ENCODE measurements at regions not wholly inside any gene's neighbourhood (a gene's known extent, or its start where the extent isn't known, plus 50 kb on each side); places are given as distances from the start of the nearest gene placed in this dataset.

DNA sequence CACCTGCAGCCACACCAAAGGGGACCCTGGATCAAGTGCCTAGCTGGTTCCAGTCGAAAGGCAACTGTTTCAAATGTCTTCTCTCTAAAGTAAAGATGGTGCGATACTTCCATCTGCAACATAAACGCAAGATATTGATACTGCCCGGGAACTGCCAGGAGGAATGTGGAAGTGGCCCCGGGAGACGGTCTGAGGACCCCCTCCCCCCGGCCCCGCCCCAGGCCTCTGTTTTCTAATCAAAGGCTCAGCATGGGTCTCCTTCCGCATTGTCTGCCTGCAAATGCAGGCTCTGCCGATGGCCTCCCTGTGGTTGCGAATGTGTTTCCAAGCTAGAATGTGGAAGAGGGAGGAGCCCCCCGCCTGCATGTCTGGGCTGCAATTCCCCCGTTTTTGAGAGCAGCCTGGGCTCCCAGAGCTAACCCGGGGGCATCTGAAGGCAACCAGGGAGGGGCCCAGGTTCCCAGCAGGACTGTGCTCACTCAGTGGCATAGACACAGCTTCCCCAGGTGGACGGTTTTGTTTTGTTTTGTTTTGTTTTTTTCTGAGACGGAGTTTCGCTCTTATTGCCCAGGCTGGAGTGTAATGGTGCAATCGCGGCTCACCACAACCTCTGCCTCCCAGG, 223.9 kb upstream of the PPP2R2D start:
- no peak for DNase-seq

DNA sequence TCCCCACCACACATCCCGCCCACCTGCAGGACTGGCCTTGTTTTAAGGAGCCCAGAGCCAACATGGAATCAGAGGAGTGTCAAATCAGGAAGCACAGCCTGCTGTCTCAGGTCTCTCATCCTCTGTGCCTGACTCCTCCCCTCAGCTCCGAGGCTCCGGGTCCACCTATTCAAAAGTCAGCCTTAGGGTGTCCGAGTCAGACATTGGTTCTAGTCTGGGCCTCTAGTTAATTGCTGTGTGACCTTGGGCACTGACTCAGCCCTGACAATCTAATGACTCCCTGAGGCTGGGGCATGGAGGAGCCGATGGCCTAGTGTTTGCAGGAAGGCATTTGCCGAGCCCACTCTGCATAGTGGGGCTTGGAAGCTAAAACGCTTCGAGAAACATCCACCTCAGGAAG, 223.1 kb upstream of the PPP2R2D start:
- no peak for DNase-seq

DNA sequence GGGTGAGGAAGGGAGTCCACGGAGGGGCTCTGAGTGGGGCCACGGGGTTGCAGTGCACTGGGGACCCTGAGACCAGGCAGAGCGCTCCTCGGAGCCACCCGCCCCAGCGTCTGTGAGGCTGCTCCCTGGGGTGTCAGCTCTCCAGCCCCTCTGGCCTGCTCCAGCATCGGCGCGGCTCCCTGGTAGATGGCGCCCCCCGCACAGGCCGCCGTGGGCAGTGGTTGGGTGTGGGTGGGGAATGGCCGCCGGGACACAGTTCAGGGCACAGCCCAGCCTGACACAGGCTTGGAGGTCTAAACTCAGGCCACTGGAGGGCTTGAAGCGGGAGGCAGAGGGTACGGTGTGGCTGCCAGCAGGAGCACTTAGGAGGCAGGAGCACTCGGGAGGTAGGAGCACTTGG, 222.6 kb upstream of the PPP2R2D start:
- DNase-seq: no peak

DNA sequence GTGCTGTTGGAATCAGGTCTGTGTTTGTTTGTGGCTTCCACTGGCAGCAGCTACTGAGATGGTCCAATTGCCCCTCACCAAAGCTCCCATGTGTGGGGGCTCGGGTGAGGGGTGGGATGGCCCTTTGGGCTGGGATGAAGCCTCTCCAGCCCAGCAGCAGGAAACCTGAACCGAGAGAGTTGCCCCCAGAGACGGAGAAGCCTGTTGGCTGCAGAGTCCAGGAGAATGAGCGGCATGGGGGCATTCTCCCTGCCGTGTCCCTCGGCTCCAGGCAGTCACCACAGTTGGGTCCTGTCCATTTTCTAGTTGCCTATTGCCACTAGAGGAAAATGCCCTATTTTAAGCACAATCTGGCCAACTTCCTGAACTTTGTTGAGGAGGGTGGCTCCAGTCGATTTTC, 222.2 kb upstream of the PPP2R2D start:
- DNase-seq: no peak

DNA sequence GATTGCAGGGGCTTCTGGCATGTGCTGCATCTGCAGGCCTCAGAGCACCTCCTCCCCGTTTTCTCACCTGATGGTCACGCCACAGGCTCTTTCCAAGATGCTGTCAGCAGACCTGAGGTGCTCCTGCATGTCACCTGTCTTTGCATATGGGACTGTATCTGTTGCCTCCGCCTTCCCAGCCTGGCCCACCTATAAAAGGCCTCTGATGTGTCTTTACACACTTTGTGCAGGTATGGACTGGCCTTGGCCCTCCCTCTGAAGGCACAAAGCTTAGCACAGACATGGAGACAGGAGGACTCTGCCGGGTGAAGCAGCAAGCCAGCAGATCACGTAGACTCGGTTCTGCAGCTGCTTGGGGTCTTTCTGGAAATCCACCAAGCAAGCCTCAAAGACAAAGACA, 220.9 kb upstream of the PPP2R2D start:
- DNase-seq: no peak

DNA sequence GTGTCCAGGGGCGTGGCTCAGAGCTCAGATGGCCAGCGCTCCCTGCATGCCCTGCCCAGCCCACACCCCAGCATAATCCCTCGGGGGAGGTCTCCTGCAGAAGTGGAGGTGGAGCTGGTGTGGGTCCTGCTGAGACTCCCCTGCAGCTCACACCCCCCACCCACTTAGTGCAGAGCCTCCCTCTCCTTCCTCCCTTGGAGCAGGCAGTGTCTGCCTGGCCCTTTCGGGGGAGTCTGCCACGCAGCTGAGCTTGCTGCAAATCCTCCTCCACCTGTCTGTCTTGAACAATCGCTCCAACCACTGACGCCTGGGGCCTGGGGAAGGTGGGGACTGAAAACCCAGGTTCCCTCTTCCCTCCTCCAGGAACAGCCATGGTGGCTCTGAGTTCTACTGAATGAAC, 219.7 kb upstream of the PPP2R2D start:
- no peak for DNase-seq

DNA sequence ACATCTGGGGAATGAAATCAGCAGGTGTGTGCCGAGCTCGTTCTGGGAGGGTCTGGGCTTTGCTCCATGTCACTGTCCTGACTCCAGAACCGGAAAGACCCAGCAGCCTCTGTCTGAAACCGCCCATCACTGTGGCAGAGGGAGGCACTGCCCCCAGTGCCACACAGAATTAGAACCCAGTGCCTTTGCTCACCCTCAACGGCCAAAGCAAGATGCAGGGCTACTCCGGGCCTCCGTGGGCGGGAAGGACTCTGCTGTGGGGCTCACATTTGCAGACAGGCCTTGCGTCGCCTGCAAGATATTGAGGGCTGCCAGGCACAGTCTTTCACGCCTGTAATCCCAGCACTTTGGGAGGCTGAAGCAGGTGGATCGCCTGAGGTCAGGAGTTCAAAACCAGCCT, 219.2 kb upstream of the PPP2R2D start:
- DNase-seq: no peak

DNA sequence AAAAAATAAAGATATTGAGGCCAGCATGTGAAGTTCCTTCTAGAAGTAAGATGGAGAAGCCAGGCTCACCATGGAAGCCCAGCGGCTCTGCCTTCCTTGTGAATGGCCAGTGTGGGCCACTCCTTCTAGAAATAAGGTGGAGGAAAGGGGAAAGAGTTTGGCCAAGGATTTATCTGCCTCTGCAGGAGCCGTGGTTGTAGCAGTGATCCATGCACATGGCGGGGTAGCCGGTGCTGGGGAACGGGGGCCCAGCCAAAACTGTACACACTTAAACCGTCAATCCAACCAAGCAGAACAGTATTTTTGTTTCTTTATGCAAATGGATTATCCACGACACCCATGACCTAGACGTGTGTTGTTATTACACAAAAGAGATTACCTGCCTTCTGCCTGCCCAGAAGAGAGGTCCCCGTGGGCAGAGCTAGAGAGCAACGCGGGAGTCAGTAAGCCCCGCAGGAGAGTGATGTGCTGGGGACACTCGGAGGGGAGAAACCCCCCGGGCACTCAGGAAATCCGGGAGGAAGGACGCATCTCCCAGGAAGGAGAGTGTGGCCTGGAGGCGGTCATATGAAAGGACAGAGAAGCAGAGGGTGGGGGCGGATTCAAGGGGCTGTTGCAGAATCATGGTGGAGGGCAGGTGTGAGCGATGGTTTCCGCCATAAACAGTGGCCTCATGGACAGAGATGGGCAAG, 218.4 kb upstream of the PPP2R2D start:
- DNase-seq: no peak

DNA sequence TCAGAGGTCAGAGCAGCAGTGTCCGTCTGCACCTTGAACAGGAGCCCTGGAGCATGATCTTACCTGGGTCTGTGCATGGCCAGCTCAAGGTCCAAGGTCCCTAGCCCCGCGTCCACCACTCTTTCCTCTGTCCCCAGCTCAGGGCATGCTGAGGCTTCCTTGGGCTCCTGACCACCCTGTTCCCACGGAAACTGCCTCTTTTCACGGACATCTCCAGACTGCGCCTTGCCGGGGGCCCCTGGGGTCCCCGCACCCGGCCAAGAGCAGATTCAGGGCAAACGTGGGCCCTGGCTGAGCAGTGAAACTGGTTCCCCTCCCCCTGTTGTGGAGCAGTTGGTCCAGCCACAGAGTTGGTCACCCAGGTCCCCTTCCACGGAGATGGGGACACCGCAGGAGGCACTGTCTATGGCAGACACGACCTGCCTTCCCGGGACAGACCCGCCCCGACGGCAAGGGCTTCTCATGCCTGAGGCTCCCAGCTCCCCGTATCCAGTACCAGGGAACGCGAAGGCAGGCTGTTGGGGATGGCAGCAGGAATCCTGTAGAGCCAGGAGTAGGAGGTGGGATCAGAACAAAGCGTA, 217.4 kb upstream of the PPP2R2D start:
- no peak for DNase-seq

DNA sequence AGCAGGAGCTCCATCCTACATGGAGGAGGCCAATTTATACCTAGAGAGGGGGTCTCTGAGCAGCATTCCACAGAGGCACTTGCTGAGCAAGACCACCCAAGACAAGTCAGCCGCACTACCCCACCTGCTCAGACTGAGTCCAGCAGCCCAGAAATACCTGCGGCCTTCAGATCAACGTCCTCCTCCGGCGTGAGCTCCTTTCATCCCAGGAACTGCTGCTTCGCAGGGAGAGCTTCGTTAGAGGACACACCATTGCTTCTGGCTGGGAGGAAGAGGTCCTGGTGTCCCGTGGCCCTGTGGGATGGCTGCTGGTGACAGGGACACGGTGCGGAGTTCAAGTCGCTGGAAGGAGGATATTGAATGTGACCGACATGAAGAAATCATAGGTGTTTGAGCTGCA, 216.9 kb upstream of the PPP2R2D start:
- no peak for DNase-seq

DNA sequence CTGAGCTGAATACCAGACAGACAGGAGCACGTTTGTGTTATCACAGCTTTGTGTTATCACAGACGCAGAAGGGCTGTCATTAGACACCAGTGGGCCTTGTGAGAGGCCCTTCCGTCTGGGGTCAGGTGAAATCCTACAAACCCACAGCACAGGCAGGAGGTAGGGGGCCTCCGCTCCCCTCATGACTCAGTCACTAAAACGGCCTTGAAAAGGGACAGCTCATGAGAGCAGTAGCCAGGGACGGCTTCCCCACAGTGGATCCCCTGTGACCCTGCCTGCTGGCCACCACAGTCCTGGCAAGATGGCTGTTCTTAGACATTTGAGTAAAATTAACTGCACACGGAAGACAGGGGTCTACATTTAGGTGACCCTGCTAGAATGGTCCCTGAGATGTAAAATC, 215.8 kb upstream of the PPP2R2D start:
- no peak for DNase-seq

DNA sequence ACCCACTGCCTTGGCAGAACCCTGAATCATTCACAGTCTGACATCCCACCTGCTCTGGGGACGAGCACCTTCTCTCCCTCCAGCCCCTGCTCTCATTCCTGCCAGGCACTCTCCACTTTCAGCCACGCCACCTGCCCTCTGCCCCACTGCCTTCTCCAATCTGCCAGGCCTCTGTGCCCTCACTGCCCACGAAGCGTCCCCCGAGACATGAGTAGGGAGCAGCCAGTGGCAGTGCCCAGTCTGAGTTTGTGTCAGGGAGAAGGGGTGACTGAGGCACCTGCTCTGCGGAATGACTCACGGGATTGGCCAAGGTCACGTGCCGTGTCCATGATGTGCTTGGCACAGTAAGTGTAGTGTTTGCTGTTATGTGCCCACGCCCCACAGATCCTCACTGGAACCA, 215.2 kb upstream of the PPP2R2D start:
- no peak for DNase-seq

DNA sequence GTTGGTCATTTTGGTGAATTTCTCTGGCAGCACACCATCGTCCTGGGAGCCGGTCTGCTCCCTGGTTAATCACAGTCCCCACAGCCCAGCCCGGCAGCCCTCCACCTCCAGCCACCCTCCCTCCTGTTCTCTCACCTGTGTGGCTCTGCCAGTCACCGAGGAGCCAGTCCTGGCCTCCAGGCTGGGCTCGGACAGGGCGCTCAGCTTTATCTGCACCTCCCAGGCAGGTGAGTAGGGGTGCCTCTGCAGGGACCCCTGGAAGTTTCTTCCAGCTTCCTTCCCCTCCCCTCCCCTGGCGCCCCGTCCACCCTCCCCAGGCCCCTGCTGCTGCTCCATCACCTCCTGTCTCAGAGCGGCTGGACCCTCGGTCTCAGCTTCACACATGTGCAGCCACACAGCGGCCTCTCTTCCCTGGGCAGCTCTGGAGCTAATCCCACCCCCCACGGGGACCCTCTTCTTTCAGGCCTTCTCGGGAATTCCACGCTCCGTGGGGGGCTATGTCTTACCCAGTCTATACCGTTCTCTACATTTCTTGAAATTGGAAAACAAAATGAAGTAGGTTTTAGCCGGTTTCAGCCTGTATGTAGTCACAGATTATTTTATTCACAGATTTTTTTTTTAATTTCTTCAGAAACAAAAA, 213.9 kb upstream of the PPP2R2D start:
- no peak for DNase-seq

DNA sequence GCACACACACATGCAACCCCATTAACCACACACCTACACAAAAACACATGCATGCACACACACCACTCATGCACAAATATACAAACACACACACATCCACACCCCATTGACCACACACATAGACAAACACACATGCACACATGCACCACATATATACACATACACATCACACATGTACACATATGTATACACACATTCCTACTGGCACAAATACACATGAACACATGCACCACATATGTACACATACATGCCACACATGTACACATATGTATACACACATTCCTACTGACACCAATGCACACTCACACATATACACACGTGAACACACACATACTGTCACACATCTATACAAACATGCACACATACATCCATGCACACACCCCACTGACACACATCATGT, 212.5 kb upstream of the PPP2R2D start:
- DNase-seq: no peak

DNA sequence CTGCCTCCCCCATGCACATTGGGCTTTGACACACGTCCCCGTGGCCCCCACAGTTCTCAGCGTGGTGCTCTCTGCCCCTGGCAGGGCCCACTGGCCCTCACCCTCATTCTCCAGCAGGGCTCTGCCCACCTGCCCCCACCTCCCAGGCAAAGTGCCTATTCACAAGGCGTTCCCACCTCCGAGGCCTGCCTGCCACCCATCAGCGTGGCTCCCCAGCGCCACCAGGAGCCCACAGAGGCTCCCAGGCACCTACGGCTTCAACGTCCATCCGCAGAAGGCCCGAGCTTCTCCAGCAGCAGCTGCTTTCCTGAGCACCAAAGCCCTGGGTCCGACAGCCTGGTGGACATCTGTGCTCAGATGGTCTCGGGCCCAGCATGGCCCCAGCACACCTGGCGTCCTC, 211.8 kb upstream of the PPP2R2D start:
- no peak for DNase-seq

DNA sequence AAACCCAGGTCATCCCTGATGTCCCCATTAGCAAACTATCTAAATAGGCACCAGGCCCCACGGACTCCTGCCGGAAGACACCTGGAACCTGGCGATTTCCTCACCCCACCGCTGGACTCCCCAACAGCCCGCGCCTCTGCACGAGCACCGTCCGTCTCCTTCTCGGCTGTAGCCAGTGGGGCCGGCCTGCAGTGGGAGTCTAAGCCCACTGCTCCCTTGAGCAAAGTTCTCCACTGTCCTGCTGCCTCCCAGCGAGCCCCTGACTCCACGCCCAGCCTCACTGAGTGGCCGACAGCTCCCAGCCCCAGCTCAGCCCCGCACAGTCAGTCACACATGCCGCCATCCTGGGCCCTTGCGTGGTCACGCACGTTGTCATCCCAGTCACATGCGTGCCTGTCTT, 211.3 kb upstream of the PPP2R2D start:
- DNase-seq: no peak

DNA sequence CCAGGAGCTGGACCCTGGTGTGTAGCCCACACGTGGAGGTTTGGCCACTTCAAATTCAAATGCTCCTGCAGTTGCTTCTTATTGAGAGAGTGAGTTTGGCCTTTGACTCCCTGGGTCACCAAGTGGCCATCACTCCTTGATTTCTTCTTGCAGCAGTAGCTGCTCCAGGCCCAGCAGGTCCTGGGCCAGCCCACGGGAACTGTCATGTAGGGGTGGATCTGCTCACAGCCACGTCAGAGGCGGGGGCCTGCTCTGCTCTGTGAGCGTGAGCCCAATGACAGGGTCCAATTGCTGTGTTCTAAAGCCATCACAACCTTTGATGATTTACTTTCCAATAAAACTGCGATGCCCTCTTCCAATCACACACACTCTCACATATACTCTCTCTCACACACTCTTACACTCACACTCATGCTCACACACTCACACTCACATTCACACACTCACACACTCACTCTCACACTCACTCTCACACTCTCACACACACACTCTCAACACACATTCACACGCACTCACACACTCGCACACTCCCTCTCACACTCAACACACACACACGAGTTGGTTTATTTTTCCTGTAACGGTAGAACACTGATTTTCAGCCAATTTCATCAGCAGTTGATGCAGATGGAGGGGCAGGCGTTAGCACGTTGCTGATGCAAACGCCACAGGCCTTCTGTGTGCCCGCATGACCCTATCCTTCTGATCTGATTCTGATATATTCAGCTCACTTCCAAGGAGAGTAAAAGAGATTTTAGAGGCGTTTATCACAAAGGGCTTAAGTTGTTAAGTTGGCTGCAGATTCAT, 210.7 kb upstream of the PPP2R2D start:
- no peak for DNase-seq

DNA sequence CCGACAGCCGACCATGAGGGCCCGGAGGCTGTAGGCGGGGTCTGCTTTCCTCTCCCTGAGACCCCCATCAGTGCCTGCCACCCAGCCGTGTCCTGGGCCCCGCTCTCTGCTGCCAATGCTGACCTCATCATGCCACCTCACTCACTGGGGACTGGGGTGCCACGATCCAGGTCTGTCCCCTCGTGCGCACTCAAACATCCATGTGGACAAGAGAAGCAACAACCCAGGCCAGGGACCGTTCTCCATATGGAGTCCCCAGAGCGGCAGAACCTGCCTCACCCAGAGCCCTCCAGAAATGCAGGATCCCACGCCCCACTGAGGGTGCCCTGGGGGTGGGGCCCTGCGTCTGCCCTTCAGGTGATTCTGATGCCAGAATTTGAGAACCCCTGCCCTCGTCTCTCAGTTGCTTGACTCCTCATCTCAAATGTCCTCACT, 210.0 kb upstream of the PPP2R2D start:
- DNase-seq: no peak

DNA sequence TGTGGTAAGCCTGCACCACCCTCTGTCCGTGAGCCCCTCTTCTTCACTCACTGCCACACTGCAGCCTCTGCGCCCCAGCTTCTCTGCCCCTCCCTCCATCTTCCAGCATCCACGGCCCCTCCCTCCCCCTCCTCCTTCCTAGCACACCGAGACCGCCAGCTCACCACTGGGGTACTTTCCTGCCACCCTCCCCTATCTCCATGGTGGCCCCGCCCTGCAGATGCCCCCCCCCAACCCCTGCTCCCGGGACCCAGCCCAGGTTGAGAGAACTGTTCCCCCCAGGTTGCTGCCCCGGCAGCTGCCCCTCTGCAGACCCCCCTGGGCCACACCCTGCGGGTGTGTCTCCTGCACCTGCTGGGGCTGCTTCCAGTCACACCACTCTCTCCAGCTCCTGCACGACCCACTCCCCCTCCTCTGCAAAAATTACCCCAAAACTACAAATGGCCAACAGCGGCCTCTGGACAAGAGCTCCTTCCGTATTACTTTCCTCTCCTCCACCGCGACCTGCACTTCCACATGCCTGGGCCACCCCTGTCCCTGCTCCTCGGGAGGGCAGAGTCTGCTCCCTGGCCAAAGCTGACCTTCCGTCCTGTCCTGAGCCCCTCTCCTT, 209.2 kb upstream of the PPP2R2D start:
- no peak for DNase-seq

DNA sequence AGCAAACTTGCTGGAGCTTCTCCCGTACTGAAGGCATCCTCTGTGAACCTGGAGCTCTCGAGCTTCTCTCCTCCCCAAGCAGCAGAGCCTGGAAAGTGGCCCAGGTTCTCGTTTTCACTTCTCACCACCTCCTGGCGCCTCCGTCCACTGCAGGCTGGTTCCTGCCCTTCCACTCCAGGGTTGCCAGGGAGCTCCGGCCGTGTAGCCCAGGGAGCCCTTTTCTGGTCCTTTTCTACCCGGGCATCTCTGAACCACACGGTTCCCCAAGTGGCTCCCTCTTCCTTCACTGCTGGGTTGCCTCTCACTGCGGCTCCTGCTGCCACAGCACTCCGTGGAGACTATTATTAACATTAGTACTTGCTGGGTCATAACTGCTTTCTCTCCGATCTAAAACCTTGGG, 208.6 kb upstream of the PPP2R2D start:
- DNase-seq: no peak

DNA sequence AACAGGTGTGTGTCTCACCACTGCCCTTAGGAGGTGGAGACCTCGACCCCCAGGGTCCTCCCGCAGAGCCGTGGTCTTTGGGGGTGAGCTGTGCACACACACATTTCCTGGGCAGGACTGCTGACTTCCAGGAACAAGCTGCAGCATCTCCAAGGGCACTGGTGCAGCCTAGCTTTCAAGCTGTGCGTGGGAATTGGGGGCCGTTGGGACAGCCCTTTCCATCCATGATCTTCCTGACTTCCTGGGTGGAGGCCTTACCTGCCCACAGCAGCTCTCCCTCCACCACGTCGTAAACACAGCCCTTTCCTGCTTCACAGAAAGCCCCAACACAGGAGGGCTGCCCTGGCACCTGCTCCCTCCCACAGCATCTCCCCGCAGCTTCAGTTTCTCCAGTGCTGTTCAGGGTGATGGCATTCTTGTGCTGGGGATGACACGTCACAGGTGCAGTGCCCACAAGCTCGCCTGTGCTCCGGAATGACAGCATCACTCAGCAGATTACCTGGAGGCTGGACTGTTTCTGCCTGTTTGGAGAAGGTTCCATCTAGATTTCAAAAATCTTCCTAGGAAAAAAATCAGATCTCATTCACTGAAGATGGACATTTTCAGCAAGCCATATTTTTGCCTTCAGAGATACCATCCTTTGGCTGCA, 208.0 kb upstream of the PPP2R2D start:
- DNase-seq: no peak

DNA sequence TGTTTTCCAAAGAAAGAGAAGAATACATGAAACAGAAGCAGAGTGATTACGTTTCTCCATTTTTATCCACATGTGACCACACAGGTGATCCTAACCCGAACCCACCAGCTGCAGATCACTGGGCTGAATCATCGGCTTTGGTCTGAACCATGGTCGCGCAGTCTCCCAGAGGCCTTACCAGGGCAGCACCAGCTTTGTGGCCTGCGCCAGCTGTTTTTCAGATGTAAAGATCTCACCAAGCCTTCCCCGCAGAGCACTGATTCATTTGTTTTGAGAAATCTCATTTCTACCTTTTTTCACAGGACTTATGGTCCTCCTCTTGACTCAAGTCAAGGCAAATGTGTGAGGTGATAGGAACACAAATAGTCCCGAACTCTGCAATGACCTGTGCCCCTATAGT, 207.0 kb upstream of the PPP2R2D start:
- DNase-seq: no peak

Measured in 8988T (cell line).